ENCODE measurements at regions not wholly inside any gene's neighbourhood (a gene's known extent, or its start where the extent isn't known, plus 50 kb on each side); places are given as distances from the start of the nearest gene placed in this dataset.

- no peak for DNase-seq
These were observed 82.0 kb downstream of the FOXL3 start for GRCh38 chr7:371779-372545.

GRCh38 chr7:372546-372931 lies 82.6 kb downstream of the FOXL3 start:
- DNase-seq, result no peak

DNA sequence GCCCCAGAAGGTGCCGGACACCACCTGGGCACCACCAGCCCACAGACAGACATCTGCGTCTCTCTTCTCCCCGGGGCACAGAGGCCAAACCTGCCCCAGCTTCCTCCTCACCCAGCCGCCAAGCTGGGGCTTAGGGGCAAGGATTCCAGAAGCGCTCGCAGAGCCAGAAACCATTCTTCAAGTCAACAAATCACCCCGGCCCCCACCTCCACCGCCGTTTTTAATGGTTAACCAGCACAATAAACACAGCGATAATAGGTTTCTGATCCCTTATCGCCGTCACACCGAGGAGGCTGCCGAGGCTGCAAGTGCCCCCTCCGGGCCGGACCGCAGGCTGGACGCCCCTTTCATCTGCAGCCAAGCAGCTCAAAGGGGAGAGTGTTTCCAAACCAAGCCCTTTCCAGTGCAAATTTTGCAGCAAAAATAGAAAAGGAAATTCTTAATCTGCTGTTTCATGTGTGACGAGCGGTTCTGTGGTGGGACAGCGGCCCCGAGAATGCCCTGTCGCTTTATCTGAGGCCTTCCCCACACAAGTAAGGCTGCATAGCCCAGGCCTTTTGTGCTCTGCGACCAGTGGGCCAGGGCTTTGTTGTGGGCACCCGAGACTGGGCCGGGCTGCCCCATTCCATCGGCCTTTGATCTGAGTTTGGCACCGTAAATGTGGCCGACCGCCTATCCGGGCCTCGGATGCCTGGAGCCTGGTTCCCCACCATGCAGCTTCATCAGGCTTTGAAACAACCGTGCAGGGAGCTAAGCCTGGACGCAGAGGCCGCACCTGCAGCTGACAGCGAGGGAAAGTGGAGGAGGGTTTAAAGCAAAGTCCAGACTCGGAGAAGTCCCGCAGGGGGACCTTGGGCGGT lies 83.2 kb downstream of the FOXL3 start:
- no peak for DNase-seq

GRCh38 chr7:373818-374705 lies 84.1 kb downstream of the FOXL3 start:
- no peak for DNase-seq

DNA sequence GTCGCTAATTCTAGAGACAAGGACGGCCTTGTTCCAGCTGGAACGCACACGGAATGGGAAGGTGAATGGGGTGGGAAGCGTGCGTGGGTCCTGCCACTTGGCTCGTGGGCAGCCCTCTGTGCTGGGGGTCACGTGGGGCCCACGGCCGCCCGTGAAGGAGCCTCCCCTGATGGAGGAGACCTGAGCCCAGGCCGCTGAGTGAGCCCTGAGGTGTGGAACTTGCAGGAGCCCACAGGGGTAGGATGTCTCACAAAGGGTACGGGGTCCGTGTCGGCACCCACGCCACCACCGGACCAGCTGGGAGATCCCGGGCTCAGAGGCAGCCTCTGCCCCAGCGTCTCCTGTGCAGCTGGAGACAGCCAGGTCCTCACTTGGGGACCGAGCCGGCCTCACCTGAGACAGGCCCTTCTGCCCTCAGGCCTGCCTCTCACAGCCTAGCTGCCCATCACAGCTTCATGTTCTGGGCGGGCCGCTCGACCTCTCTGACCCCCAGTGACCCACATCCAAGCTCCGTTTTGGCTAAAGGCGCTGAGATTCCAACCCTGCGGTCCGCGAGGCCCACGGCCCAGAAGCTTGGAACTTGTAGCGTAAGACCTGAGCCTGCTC lies 84.8 kb downstream of the FOXL3 start:
- no peak for DNase-seq

- no peak for DNase-seq
These were observed 85.4 kb downstream of the FOXL3 start for GRCh38 chr7:375321-375831.

- DNase-seq, result no peak
These were observed 85.9 kb downstream of the FOXL3 start for GRCh38 chr7:375901-376305.

GRCh38 chr7:376306-377079 lies 86.5 kb downstream of the FOXL3 start:
- DNase-seq, result no peak

DNA sequence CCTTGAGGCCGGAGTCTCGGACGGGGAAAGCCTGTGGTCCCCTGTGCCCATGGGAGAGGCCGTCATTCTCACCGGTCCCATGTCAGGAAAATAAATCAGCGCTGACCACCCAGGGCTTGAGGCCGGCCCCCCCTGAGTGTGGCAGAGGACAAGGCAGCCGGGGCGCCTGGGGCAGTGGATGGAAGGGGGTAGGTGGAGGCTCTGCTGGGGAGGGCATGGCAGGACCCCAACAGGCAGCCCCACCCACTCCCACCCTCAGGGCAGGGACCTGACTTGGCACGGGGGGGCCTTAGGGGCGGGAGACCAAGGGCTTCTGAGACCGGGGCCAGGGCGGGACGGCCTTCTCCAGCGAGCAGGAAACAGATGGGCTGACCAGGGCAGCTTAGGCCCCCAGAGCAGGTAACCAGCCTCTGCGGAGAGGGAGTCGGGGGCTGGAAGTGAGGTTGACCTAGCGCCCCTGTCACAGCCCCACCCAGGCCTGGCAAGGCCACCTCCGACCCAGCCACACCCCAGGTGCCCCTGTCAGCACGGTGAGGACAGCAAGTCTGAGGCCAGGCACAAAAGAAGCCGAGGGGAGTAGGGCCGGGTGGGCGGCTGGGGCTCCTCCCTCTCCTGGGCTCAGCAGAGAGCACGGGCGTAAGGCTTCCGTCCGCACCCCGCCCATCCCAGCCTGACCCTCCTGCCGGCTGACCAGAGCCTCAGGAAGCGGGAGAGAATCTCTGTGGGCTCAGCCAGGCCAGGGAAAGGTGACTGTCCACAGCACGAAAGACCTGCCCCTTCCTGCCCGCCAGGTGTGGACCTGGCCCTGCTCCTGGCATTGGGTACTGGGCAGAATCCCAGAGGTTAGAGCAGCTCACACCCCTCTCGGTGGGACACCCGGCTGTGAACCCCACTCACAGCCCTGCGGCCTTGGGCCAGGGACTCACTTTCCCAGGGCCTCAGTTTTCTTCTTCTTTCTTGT lies 87.4 kb downstream of the FOXL3 start:
- DNase-seq, result no peak

DNA sequence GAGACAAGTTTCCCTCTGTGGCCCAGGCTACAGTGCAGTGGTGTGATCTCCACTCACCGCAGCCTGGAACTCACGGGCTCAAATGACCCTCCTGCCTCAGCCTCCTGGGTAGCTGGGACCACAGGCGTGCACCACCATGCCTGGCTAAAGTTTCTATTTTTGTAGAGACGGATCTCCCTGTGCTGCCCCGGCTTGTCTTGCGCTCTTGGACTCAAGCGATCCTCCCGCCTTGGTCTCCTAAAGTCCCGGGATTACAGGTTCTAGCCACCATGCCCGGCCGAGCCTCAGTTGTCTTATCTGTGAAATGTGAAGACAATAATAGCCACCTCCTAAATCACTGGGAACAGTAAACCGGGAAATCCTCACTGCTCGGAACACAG lies 88.1 kb downstream of the FOXL3 start:
- DNase-seq, result no peak

- no peak for DNase-seq
These were observed 88.8 kb downstream of the FOXL3 start for GRCh38 chr7:378551-379455.

- no peak for DNase-seq
These were observed 89.6 kb downstream of the FOXL3 start for GRCh38 chr7:379456-380138.

DNA sequence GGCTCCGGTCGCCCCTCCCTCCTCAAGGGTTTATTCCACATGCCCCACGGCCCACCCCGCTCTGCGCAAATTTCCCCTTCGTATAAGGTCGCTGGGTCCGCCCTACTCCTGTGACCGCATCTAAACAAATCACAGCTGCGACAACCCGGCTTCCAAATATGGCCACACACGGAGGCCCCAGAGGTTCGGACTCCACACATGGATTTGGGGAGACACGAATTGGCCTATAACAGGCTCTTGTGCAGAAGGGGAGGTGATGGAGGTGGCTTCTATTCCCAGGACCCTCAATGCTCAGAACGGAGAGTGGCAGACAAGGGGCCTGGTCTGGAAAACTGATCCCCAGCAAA lies 90.1 kb downstream of the FOXL3 start:
- DNase-seq, result no peak

- no peak for DNase-seq
These were observed 90.8 kb downstream of the FOXL3 start for GRCh38 chr7:380711-381210.

DNA sequence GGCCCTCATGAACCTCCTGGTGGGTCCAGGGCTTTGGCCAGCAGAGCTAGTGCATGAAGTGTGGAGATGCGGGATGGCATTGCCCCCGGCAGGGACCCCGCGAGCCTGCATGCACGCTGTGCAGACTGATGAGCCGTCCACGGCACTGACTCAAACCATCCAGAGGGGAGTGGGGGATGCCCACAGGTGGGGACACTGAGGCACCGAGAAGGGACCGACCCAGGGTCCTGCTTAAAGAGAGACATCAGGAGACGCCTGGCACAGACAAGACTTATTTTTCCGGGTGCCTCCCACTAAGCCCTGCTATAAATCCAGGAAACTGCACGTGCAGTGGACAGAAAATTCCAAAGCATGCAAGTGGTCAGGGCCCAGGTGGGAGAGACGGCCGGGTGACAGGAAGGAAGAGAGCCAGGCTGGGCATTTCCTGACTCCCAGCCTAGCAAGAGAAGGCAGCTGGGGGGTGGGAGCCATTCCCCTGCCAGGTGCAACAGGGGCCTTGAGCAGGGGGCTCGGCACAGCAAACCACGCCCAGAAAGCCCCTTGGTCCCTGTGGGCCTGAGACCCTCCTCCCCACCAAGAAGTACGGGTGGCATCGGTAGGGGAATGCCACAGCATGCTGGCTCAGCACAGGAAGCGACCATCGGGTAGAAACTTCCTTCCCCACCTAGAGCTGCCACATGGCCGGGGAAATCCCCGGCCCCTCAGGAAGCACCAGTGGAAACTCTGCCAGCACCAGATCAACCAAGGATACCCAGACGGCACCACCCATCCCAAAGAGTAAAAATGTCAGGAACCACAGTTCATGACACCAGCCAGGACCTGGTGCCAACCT lies 91.5 kb downstream of the FOXL3 start:
- DNase-seq, result peak; percentile 35

- no peak for DNase-seq
These were observed 92.1 kb downstream of the FOXL3 start for GRCh38 chr7:382043-382400.

- DNase-seq, result no peak
These were observed 96.4 kb downstream of the FOXL3 start for GRCh38 chr7:386385-386784.

All from activated gamma-delta T cell treated with Interleukin-2 at 50 U/mL for 16 hours (primary cell).